ENCODE measurements at regions not wholly inside any gene's neighbourhood (a gene's known extent, or its start where the extent isn't known, plus 50 kb on each side); places are given as distances from the start of the nearest gene placed in this dataset.
"Not testable (repeated sequence)": the region's sequence is repeated elsewhere in the genome, so short reads cannot be mapped to it uniquely, and the experiment has no call there.

DNA sequence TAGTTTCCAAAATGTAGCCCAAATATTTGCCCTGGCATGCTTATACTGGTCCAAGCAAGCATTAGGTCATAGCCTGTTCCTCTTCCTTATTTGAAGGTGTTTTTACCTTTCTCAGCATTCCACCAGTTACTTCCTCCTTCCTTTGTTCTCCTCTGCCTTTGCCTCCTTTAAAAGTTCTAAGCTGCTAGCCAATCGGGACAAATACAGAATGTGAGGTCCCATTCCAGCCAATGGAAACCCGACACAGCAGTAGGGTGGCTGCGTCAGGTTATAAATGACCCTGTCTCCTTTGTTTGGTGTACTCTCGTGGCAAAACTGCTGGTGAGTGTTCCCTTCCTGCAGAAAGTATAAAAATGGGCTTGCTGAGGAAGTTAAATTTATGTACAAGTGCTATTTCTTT, 452.0 kb upstream of the ADARB2 start:
- H3K36me3 Mint-ChIP-seq; POLR2A ChIA-PET (ENCODE audit: partially characterized antibody); H3K9me3 ChIP-seq (ENCODE audit: control insufficient read depth in 1 of 2, low read length in 2 of 2); H3K4me1 ChIP-seq (ENCODE audit: insufficient read depth, low read length); H3K4me1 Mint-ChIP-seq; H3K36me3 ChIP-seq (ENCODE audit: insufficient read depth, low read length); H3K27ac ChIP-seq (ENCODE audit: low read depth, low read length); H3K4me3 ChIP-seq (ENCODE audit: low read length in 2 of 2); H3K9me3 Mint-ChIP-seq; CTCF ChIA-PET (ENCODE audit: partially characterized antibody); H3K27me3 Mint-ChIP-seq; intact Hi-C loops (cut with micrococcal nuclease); DNase-seq; H3K27me3 ChIP-seq (ENCODE audit: insufficient read depth, low read length); H3K4me3 Mint-ChIP-seq; H3K27ac Mint-ChIP-seq: not testable (repeated sequence)

GRCh38 chr10:2188371-2188770, 451.0 kb upstream of the ADARB2 start:
- Histone ChIP-seq H3K4me3 (ENCODE audit: low read length in 2 of 2) (no peak overlapping the region), H3K9me3 (ENCODE audit: control insufficient read depth in 1 of 2, low read length in 2 of 2) (no peaks in the 10 kb centered on the region), H3K27me3 (ENCODE audit: insufficient read depth, low read length) (no peaks in the 10 kb centered on the region), H3K27ac (ENCODE audit: low read depth, low read length) (no peak overlapping the region), H3K36me3 (ENCODE audit: insufficient read depth, low read length) (no peaks in the 10 kb centered on the region), H3K4me1 (ENCODE audit: insufficient read depth, low read length) (no peaks in the 10 kb centered on the region)
- Mint-ChIP-seq H3K4me3 (no peak overlapping the region), H3K4me1 (no peaks in the 10 kb centered on the region), H3K27me3 (peaks cover 0 to 2% of the 10 kb centered on the region in 2 donors), H3K9me3 (peaks cover 0 to 5% (median 2%) of the 10 kb centered on the region in 8 donors), H3K36me3 (no peaks in the 10 kb centered on the region), H3K27ac (no peak overlapping the region)
- intact Hi-C loops (cut with micrococcal nuclease): no loop called here
- DNase-seq: no peak
- ChIA-PET CTCF (ENCODE audit: partially characterized antibody) (no interaction called here), POLR2A (ENCODE audit: partially characterized antibody) (no interaction called here)

GRCh38 chr10:2173327-2173726, 436.0 kb upstream of the ADARB2 start:
- no peaks in the 10 kb centered on the region for H3K36me3 Mint-ChIP-seq
- H3K4me1 ChIP-seq (ENCODE audit: insufficient read depth, low read length): no peaks in the 10 kb centered on the region
- H3K4me1 Mint-ChIP-seq: no peaks in the 10 kb centered on the region
- no peak overlapping the region for H3K4me3 Mint-ChIP-seq
- H3K9me3 Mint-ChIP-seq: no peaks in the 10 kb centered on the region
- no peaks in the 10 kb centered on the region for H3K9me3 ChIP-seq (ENCODE audit: control insufficient read depth in 1 of 2, low read length in 2 of 2)
- POLR2A ChIA-PET (ENCODE audit: partially characterized antibody): no interaction called here
- H3K27me3 Mint-ChIP-seq: peaks cover 1 to 4% of the 10 kb centered on the region in 2 donors
- H3K27ac Mint-ChIP-seq: no peak overlapping the region
- CTCF ChIA-PET (ENCODE audit: partially characterized antibody): no interaction called here
- intact Hi-C loops (cut with micrococcal nuclease): no loop called here
- H3K27ac ChIP-seq (ENCODE audit: low read depth, low read length): no peak overlapping the region
- H3K36me3 ChIP-seq (ENCODE audit: insufficient read depth, low read length): no peaks in the 10 kb centered on the region
- DNase-seq: no peak
- no peak overlapping the region for H3K4me3 ChIP-seq (ENCODE audit: low read length in 2 of 2)
- H3K27me3 ChIP-seq (ENCODE audit: insufficient read depth, low read length): no peaks in the 10 kb centered on the region

DNA sequence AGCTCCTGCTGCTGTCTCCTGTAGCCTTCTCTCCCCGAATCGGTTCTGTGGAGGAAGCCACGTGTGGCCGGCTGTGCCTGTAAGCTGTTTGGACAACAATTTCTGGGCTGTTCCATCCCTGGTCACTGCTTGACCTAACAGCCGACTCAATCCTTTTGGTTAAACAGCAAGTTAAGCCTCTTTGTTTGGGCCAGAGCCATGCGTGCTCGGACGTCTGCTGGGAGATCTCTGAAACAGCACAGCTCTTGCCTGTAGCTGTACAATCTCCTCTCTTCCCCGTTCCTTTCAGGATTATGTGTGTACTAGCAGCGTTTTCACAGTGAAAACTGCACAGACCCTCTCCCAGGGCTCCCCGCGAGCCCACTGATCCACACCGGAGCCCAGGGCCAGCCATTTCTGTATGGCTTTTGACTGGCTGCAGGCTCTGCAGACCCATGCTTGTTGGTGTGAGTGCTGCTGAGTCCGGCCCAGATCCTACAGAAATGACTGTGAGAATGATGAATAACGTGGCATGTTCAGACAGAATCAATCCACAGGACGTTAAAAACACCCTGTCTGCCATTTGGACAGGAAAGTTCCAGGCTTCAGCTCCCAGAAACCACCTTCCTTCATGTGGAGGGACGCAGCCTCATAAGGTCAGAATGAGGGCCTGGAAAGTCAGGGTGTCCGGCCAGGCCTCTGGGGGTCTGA, 428.6 kb upstream of the ADARB2 start:
- H3K9me3 Mint-ChIP-seq: peaks cover 0 to 3% (median 0%) of the 10 kb centered on the region in 8 donors
- DNase-seq: no peak
- Histone ChIP-seq H3K4me3 (ENCODE audit: low read length in 2 of 2) (no peak overlapping the region), H3K27ac (ENCODE audit: low read depth, low read length) (no peak overlapping the region), H3K4me1 (ENCODE audit: insufficient read depth, low read length) (no peaks in the 10 kb centered on the region), H3K27me3 (ENCODE audit: insufficient read depth, low read length) (no peaks in the 10 kb centered on the region), H3K9me3 (ENCODE audit: control insufficient read depth in 1 of 2, low read length in 2 of 2) (no peaks in the 10 kb centered on the region), H3K36me3 (ENCODE audit: insufficient read depth, low read length) (no peaks in the 10 kb centered on the region)
- H3K36me3 Mint-ChIP-seq: no peaks in the 10 kb centered on the region
- CTCF ChIA-PET (ENCODE audit: partially characterized antibody): no interaction called here
- peaks cover 0 to 1% of the 10 kb centered on the region in 2 donors for H3K27me3 Mint-ChIP-seq
- H3K4me3 Mint-ChIP-seq: no peak overlapping the region
- H3K4me1 Mint-ChIP-seq: no peaks in the 10 kb centered on the region
- POLR2A ChIA-PET (ENCODE audit: partially characterized antibody): no interaction called here
- H3K27ac Mint-ChIP-seq: no peak overlapping the region
- intact Hi-C loops (cut with micrococcal nuclease): no loop called here

DNA sequence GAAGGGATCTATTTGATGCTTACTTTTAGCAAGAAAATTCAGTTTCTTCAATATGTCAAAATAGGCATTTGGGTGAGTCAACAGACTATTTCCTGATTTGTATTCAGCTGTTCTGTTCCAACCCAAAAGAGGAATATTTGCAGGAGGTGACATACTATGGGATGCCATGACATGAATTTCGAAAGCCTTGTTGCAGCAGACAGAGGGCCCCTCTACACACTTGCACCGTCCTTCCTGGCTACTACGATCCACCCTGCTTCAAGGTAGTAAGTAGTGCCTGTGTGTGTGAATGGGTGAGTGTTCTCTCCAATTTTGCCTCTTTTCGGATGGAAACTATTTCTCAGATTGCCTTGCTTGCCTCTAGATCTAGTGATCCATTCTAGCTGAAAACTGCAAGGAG, 413.0 kb upstream of the ADARB2 start:
- Mint-ChIP-seq H3K27ac (no peak overlapping the region), H3K4me3 (no peak overlapping the region), H3K36me3 (no peaks in the 10 kb centered on the region), H3K27me3 (peaks cover 2 to 4% of the 10 kb centered on the region in 2 donors), H3K9me3 (no peaks in the 10 kb centered on the region), H3K4me1 (no peaks in the 10 kb centered on the region)
- CTCF ChIA-PET (ENCODE audit: partially characterized antibody): no interaction called here
- H3K27ac ChIP-seq (ENCODE audit: low read depth, low read length): no peak overlapping the region
- intact Hi-C loops (cut with micrococcal nuclease): no loop called here
- POLR2A ChIA-PET (ENCODE audit: partially characterized antibody): no interaction called here
- no peak for DNase-seq
- no peaks in the 10 kb centered on the region for H3K4me1 ChIP-seq (ENCODE audit: insufficient read depth, low read length)
- H3K27me3 ChIP-seq (ENCODE audit: insufficient read depth, low read length): no peaks in the 10 kb centered on the region
- no peaks in the 10 kb centered on the region for H3K36me3 ChIP-seq (ENCODE audit: insufficient read depth, low read length)
- H3K9me3 ChIP-seq (ENCODE audit: control insufficient read depth in 1 of 2, low read length in 2 of 2): no peaks in the 10 kb centered on the region
- H3K4me3 ChIP-seq (ENCODE audit: low read length in 2 of 2): no peak overlapping the region

- H3K27ac Mint-ChIP-seq: no peak overlapping the region
- Histone ChIP-seq H3K36me3 (ENCODE audit: insufficient read depth, low read length) (no peaks in the 10 kb centered on the region), H3K27me3 (ENCODE audit: insufficient read depth, low read length) (no peaks in the 10 kb centered on the region), H3K4me1 (ENCODE audit: insufficient read depth, low read length) (no peaks in the 10 kb centered on the region), H3K27ac (ENCODE audit: low read depth, low read length) (no peak overlapping the region), H3K9me3 (ENCODE audit: control insufficient read depth in 1 of 2, low read length in 2 of 2) (no peaks in the 10 kb centered on the region), H3K4me3 (ENCODE audit: low read length in 2 of 2) (no peak overlapping the region)
- peaks cover 0 to 3% (median 0%) of the 10 kb centered on the region in 8 donors for H3K9me3 Mint-ChIP-seq
- no peak for DNase-seq
- no peak overlapping the region for H3K4me3 Mint-ChIP-seq
- H3K4me1 Mint-ChIP-seq: no peaks in the 10 kb centered on the region
- POLR2A ChIA-PET (ENCODE audit: partially characterized antibody): no interaction called here
- CTCF ChIA-PET (ENCODE audit: partially characterized antibody): no interaction called here
- H3K36me3 Mint-ChIP-seq: no peaks in the 10 kb centered on the region
- intact Hi-C loops (cut with micrococcal nuclease): no loop called here
- H3K27me3 Mint-ChIP-seq: peaks cover 4 to 6% of the 10 kb centered on the region in 2 donors
Observed at GRCh38 chr10:2145926-2146478, 408.7 kb upstream of the ADARB2 start.

- no peak overlapping the region for H3K4me3 ChIP-seq (ENCODE audit: low read length in 2 of 2)
- no peaks in the 10 kb centered on the region for H3K36me3 ChIP-seq (ENCODE audit: insufficient read depth, low read length)
- Mint-ChIP-seq H3K9me3 (peaks cover 0 to 3% (median 0%) of the 10 kb centered on the region in 8 donors), H3K27ac (no peak overlapping the region), H3K36me3 (no peaks in the 10 kb centered on the region), H3K4me1 (no peaks in the 10 kb centered on the region), H3K4me3 (no peak overlapping the region), H3K27me3 (peaks cover 4 to 6% of the 10 kb centered on the region in 2 donors)
- no peak overlapping the region for H3K27ac ChIP-seq (ENCODE audit: low read depth, low read length)
- ChIA-PET POLR2A (ENCODE audit: partially characterized antibody) (no interaction called here), CTCF (ENCODE audit: partially characterized antibody) (no interaction called here)
- no peaks in the 10 kb centered on the region for H3K4me1 ChIP-seq (ENCODE audit: insufficient read depth, low read length)
- intact Hi-C loops (cut with micrococcal nuclease): no loop called here
- H3K9me3 ChIP-seq (ENCODE audit: control insufficient read depth in 1 of 2, low read length in 2 of 2): no peaks in the 10 kb centered on the region
- no peak for DNase-seq
- H3K27me3 ChIP-seq (ENCODE audit: insufficient read depth, low read length): no peaks in the 10 kb centered on the region
Observed at GRCh38 chr10:2145491-2145890, 408.2 kb upstream of the ADARB2 start.
